ENCODE measurements at regions not wholly inside any gene's neighbourhood (a gene's known extent, or its start where the extent isn't known, plus 50 kb on each side); places are given as distances from the start of the nearest gene placed in this dataset.

DNA sequence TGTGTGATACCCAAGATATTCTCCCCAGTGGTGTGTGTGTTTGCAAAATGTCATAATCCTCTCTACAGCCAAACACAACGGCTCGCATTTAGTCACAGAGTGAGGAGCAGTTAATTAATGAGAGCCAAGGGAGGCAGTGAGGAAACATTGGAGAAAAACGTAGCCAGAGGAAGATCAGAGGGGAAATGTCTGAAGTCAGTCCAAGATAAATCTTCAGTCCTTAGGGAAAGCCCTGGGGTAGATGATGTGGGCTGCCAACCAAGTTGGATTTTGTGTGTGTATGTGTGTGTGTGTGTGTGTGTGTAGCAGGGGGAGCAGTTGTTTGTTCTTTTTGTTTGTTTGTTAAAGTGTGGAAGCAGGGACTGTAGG is 201.0 kb upstream of the PTBP2 start:
- H3K4me1 Mint-ChIP-seq (ENCODE audit: low read depth): no peaks in the 10 kb centered on the region
- H3K27ac Mint-ChIP-seq: no peak overlapping the region
- Histone ChIP-seq H3K27me3 (ENCODE audit: control insufficient read depth in 1 of 2, insufficient read depth in 2 of 2, low read length in 2 of 2) (no peaks in the 10 kb centered on the region), H3K4me3 (ENCODE audit: low read length) (no peak overlapping the region), H3K36me3 (ENCODE audit: insufficient read depth, low read length) (no peaks in the 10 kb centered on the region), H3K9me3 (ENCODE audit: control insufficient read depth in 1 of 2, insufficient read depth in 1 of 2, low read length in 2 of 2) (peaks cover 0 to 4% of the 10 kb centered on the region in 2 experiments), H3K27ac (ENCODE audit: low read depth in 1 of 2, low read length in 2 of 2) (no peak overlapping the region), H3K4me1 (ENCODE audit: insufficient read depth, low read length) (no peaks in the 10 kb centered on the region)
- ATAC-seq (ENCODE audit: poor library complexity) (no peak), DNase-seq (no peak)
- H3K4me3 Mint-ChIP-seq: no peak overlapping the region
- TF ChIP-seq, protein P1, sequence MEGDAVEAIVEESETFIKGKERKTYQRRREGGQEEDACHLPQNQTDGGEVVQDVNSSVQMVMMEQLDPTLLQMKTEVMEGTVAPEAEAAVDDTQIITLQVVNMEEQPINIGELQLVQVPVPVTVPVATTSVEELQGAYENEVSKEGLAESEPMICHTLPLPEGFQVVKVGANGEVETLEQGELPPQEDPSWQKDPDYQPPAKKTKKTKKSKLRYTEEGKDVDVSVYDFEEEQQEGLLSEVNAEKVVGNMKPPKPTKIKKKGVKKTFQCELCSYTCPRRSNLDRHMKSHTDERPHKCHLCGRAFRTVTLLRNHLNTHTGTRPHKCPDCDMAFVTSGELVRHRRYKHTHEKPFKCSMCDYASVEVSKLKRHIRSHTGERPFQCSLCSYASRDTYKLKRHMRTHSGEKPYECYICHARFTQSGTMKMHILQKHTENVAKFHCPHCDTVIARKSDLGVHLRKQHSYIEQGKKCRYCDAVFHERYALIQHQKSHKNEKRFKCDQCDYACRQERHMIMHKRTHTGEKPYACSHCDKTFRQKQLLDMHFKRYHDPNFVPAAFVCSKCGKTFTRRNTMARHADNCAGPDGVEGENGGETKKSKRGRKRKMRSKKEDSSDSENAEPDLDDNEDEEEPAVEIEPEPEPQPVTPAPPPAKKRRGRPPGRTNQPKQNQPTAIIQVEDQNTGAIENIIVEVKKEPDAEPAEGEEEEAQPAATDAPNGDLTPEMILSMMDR (IDR thresholded peaks at IDR 0.05): no peak
- H3K9me3 Mint-ChIP-seq: no peaks in the 10 kb centered on the region
- ChIA-PET CTCF (no interaction called here), POLR2A (no interaction called here)
- intact Hi-C loops (cut with DNase I, micrococcal nuclease): no loop called here
- no peaks in the 10 kb centered on the region for H3K27me3 Mint-ChIP-seq
- no peaks in the 10 kb centered on the region for H3K36me3 Mint-ChIP-seq (ENCODE audit: low read depth)

DNA sequence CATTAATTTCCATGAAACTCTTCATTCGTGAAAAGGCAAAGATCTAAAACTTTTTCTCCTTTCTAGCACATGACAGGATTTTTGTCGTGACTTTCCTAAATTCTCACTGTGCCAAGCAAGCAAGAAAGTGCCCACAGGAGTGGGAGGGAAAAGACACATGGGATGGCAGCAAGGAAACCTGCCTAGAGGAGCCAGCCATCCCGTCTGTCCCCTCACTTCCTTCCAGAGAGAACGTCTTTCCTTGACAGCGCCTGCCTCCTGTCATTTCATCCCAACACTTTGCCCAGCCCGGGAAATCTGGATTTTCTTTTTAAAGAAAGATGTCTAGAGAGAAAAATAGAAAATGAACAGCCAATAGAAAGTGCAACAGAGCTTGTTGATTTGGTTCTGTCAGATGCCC is 200.6 kb upstream of the PTBP2 start:
- H3K4me3 ChIP-seq (ENCODE audit: low read length): no peak overlapping the region
- H3K9me3 Mint-ChIP-seq: no peaks in the 10 kb centered on the region
- CTCF ChIA-PET: no interaction called here
- no peaks in the 10 kb centered on the region for H3K27me3 ChIP-seq (ENCODE audit: control insufficient read depth in 1 of 2, insufficient read depth in 2 of 2, low read length in 2 of 2)
- ATAC-seq (ENCODE audit: poor library complexity) (no peak), DNase-seq (no peak)
- H3K27ac ChIP-seq (ENCODE audit: low read depth in 1 of 2, low read length in 2 of 2): no peak overlapping the region
- H3K9me3 ChIP-seq (ENCODE audit: control insufficient read depth in 1 of 2, insufficient read depth in 1 of 2, low read length in 2 of 2): peaks cover 0 to 4% of the 10 kb centered on the region in 2 experiments
- no peaks in the 10 kb centered on the region for H3K4me1 ChIP-seq (ENCODE audit: insufficient read depth, low read length)
- POLR2A ChIA-PET: no interaction called here
- H3K4me3 Mint-ChIP-seq: no peak overlapping the region
- TF ChIP-seq, protein P1 (IDR thresholded peaks at IDR 0.05): no peak
- no peaks in the 10 kb centered on the region for H3K27me3 Mint-ChIP-seq
- H3K4me1 Mint-ChIP-seq (ENCODE audit: low read depth): no peaks in the 10 kb centered on the region
- no peaks in the 10 kb centered on the region for H3K36me3 ChIP-seq (ENCODE audit: insufficient read depth, low read length)
- intact Hi-C loops (cut with DNase I, micrococcal nuclease): no loop called here
- H3K27ac Mint-ChIP-seq: no peak overlapping the region
- H3K36me3 Mint-ChIP-seq (ENCODE audit: low read depth): no peaks in the 10 kb centered on the region

DNA sequence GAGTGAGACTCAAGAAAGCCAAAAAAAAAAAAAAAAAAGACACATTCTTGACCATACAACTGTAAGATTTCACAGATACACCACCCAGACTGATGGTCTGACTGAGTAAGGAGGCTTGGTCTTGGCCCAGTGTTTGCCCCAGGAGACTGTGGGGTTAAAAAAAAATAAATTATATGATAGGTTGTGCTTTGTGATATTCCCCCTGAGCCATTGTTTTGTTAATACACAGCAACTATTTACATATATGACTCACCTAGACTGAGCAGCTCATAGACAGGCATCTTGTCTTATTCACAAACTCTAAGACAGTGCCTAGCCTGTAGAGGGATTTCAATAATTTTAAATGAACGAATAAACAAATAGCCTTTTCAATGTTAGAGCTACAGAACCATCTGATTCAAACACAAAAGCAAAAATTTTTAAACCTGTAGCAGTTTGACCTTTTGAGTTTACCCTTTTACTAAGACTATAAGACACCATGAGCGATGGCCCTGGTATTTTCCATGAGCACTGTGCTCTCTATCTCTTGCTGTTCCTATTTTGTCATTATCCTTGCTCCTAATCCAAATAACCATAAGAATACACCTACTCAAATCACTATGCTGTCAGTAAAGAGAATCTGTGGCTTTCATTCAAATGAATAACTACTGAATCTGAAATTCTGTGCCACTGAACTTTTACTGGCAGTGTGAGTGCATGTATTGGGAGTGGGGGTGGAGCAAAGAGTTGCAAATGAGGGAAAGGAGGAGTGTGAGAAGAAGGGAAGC is 199.4 kb upstream of the PTBP2 start:
- CTCF ChIA-PET: no interaction called here
- H3K27me3 Mint-ChIP-seq: no peaks in the 10 kb centered on the region

More for the DNA sequence above, 199.4 kb upstream of the PTBP2 start:
- intact Hi-C loops (cut with DNase I, micrococcal nuclease): no loop called here
- H3K4me3 Mint-ChIP-seq: no peak overlapping the region
- H3K9me3 Mint-ChIP-seq: no peaks in the 10 kb centered on the region
- Histone ChIP-seq H3K27ac (ENCODE audit: low read depth in 1 of 2, low read length in 2 of 2) (no peak overlapping the region), H3K4me3 (ENCODE audit: low read length) (no peak overlapping the region), H3K9me3 (ENCODE audit: control insufficient read depth in 1 of 2, insufficient read depth in 1 of 2, low read length in 2 of 2) (peaks cover 0 to 4% of the 10 kb centered on the region in 2 experiments), H3K36me3 (ENCODE audit: insufficient read depth, low read length) (no peaks in the 10 kb centered on the region), H3K4me1 (ENCODE audit: insufficient read depth, low read length) (no peaks in the 10 kb centered on the region), H3K27me3 (ENCODE audit: control insufficient read depth in 1 of 2, insufficient read depth in 2 of 2, low read length in 2 of 2) (no peaks in the 10 kb centered on the region)
- TF ChIP-seq, protein P1 (IDR thresholded peaks at IDR 0.05): no peak
- no peak overlapping the region for H3K27ac Mint-ChIP-seq
- no peak for ATAC-seq (ENCODE audit: poor library complexity)
- H3K36me3 Mint-ChIP-seq (ENCODE audit: low read depth): no peaks in the 10 kb centered on the region
- DNase-seq: no peak
- POLR2A ChIA-PET: interaction anchor here (0.6 kb wide), 1 partner anchor 442 kb away, joined by 3 read pairs; no protein-coding TSS in a partner anchor
- no peaks in the 10 kb centered on the region for H3K4me1 Mint-ChIP-seq (ENCODE audit: low read depth)
